ENCODE measurements at regions not wholly inside any gene's neighbourhood (a gene's known extent, or its start where the extent isn't known, plus 50 kb on each side); places are given as distances from the start of the nearest gene placed in this dataset.

GRCh38 chr3:30996467-30996866 is 102.0 kb upstream of the GADL1 start:
- Histone ChIP-seq H2AK9ac (replicated peaks; ENCODE audit: low read depth, low read length, poor library complexity) (no peak overlapping the region), H2BK15ac (ENCODE audit: low read depth, low read length) (no peak overlapping the region), H4K20me1 (ENCODE audit: insufficient read depth, low read length) (no peaks in the 10 kb centered on the region), H3K4me2 (ENCODE audit: low read depth, low read length) (no peak overlapping the region), H3K27me3 (ENCODE audit: control insufficient read depth, insufficient read depth, low read length) (no peaks in the 10 kb centered on the region; the same call in 1 of the 2 replicates), H4K91ac (ENCODE audit: insufficient read depth, low read depth, low read length) (no peak overlapping the region), H3K14ac (replicated peaks; ENCODE audit: low read depth, low read length) (no peak overlapping the region), H3K4ac (ENCODE audit: low read depth, low read length) (no peak overlapping the region), H3K36me3 (ENCODE audit: control insufficient read depth, insufficient read depth, low read length) (no peaks in the 10 kb centered on the region), H3K18ac (ENCODE audit: low read depth, low read length) (no peak overlapping the region), H3K4me1 (ENCODE audit: control insufficient read depth, insufficient read depth, low read length) (no peaks in the 10 kb centered on the region), H3K56ac (ENCODE audit: extremely low read depth, insufficient read depth, low read length) (no peak overlapping the region), H3K79me1 (ENCODE audit: low read depth in 1 of 2, low read length in 2 of 2) (no peaks in the 10 kb centered on the region), H3K23ac (ENCODE audit: low read depth, low read length) (no peak overlapping the region), H3K4me3 (ENCODE audit: insufficient read depth, low read depth, low read length) (no peak overlapping the region), H4K5ac (ENCODE audit: low read depth, low read length) (no peak overlapping the region), H2AFZ (replicated peaks; ENCODE audit: low read length, poor library complexity) (no peak overlapping the region), H2BK20ac (ENCODE audit: low read depth, low read length) (no peak overlapping the region), H2BK120ac (ENCODE audit: low read depth, low read length) (no peak overlapping the region), H3K9me1 (ENCODE audit: insufficient read depth, low read length) (no peaks in the 10 kb centered on the region), H4K8ac (ENCODE audit: low read depth in 2 of 2, low read length in 2 of 2) (no peak overlapping the region), H3K9me3 (ENCODE audit: control insufficient read depth, insufficient read depth, low read length) (no peaks in the 10 kb centered on the region), H3K27ac (ENCODE audit: insufficient read depth, low read length) (no peak overlapping the region), H2AK5ac (ENCODE audit: low read depth, low read length) (no peak overlapping the region), H3K9ac (ENCODE audit: low read depth, low read length) (no peak overlapping the region), H2BK5ac (ENCODE audit: low read depth, low read length, poor library complexity, severe bottlenecking) (no peak overlapping the region)
- WGBS, 2 experiments (ENCODE audit: extremely low coverage in 2 of 2, insufficient read length in 1 of 2) = no CpG with 5 or more reads among the region's 2 CpGs
- POLR2A ChIA-PET (ENCODE audit: unreplicated experiment) = no interaction called here
- dilution Hi-C loops (cut with HindIII; ENCODE audit: low sequenced_read_pairs, unreplicated experiment) (no loop called here), intact Hi-C loops (cut with micrococcal nuclease) (no loop called here), in situ Hi-C loops (cut with MboI; ENCODE audit: low sequenced_read_pairs) (no loop called here)
- BruUV-seq (replicated peaks) = no TSS peak
- no peak for TF ChIP-seq NFE2L2 (IDR thresholded peaks at IDR 0.05; ENCODE audit: low read depth, low read length)
- TF ChIP-seq CHD1 (IDR thresholded peaks at IDR 0.05; ENCODE audit: low read depth, low read length) = no peak
- TF ChIP-seq RAD21 (IDR thresholded peaks at IDR 0.05; ENCODE audit: low read length) = no peak
- no peak for TF ChIP-seq FOS (IDR thresholded peaks at IDR 0.05; ENCODE audit: low read depth, low read length)
- no peak for TF ChIP-seq MAZ (IDR thresholded peaks at IDR 0.05; ENCODE audit: borderline replicate concordance, low read depth, low read length)
- TF ChIP-seq MAFK (IDR thresholded peaks at IDR 0.05; ENCODE audit: low read depth, low read length) = no peak
- TF ChIP-seq, protein P1, sequence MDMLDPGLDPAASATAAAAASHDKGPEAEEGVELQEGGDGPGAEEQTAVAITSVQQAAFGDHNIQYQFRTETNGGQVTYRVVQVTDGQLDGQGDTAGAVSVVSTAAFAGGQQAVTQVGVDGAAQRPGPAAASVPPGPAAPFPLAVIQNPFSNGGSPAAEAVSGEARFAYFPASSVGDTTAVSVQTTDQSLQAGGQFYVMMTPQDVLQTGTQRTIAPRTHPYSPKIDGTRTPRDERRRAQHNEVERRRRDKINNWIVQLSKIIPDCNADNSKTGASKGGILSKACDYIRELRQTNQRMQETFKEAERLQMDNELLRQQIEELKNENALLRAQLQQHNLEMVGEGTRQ (IDR thresholded peaks at IDR 0.05; ENCODE audit: low read depth, low read length) = no peak
- TF ChIP-seq RFX5 (IDR thresholded peaks at IDR 0.05; ENCODE audit: low read depth, low read length) = no peak
- no peak for TF ChIP-seq CEBPB (IDR thresholded peaks at IDR 0.05; ENCODE audit: low read depth, low read length)
- TF ChIP-seq POLR2A (IDR thresholded peaks at IDR 0.05; ENCODE audit: low read depth, low read length) = no peak
- TF ChIP-seq BHLHE40 (IDR thresholded peaks at IDR 0.05; ENCODE audit: low read depth, low read length) = no peak
- DNase-seq (no peak), ATAC-seq (ENCODE audit: low read depth) (no peak)
- CTCF ChIA-PET = no interaction called here

Measured in IMR-90 (cell line).